H9 (cell line): ENCODE measurements at regions not wholly inside any gene's neighbourhood (a gene's known extent, or its start where the extent isn't known, plus 50 kb on each side); places are given as distances from the start of the nearest gene placed in this dataset.

ENCODE experiments used
- DNase-seq: peaks from one replicate; pipeline ENCODE4 v3.0.0-alpha.2; 2017
- H2AFZ ChIP-seq: one replicate; pipeline ENCODE4 v1.6.1; 2013; ENCODE audit warnings: mild to moderate bottlenecking, low read length, control low read depth, moderate library complexity
- H2AK5ac ChIP-seq: 2 replicates; pipeline ENCODE4 v1.6.1; 2013; ENCODE audit warnings: low read length, control low read depth, mixed read lengths; ENCODE audit not compliant: insufficient read length
- H2BK120ac ChIP-seq: one replicate; pipeline ENCODE4 v1.6.1; 2013; ENCODE audit warnings: low read depth, mild to moderate bottlenecking, low read length, control low read depth, inconsistent platforms; ENCODE audit not compliant: poor library complexity, severe bottlenecking
- H2BK12ac ChIP-seq: 2 replicates; pipeline ENCODE4 v1.6.1; 2013; ENCODE audit warnings: low read length, control low read depth, mixed read lengths, low read depth; ENCODE audit not compliant: insufficient read length
- H2BK15ac ChIP-seq: 2 replicates; pipeline ENCODE4 v1.6.1; 2013; ENCODE audit warnings: low read depth, low read length, control low read depth
- H2BK20ac ChIP-seq: one replicate; pipeline ENCODE4 v1.6.1; 2013; ENCODE audit warnings: low read depth, mild to moderate bottlenecking, low read length, control low read depth, inconsistent platforms; ENCODE audit not compliant: poor library complexity, severe bottlenecking
- H2BK5ac ChIP-seq: 2 replicates; pipeline ENCODE4 v1.6.1; 2013; ENCODE audit warnings: low read length, control low read depth, mixed read lengths; ENCODE audit not compliant: insufficient read length
- H3K14ac ChIP-seq: 2 replicates; pipeline ENCODE4 v1.6.1; 2013; ENCODE audit warnings: low read length, control low read depth; ENCODE audit not compliant: insufficient read depth
- H3K18ac ChIP-seq: 2 replicates; pipeline ENCODE4 v1.6.1; 2013; ENCODE audit warnings: low read depth, mild to moderate bottlenecking, mixed read lengths, low read length, control low read depth; ENCODE audit not compliant: insufficient read length
- H3K23ac ChIP-seq: 2 replicates; pipeline ENCODE4 v1.6.1; 2013; ENCODE audit warnings: low read length, control low read depth, mixed read lengths, low read depth; ENCODE audit not compliant: insufficient read length
- H3K23me2 ChIP-seq: 2 replicates; pipeline ENCODE4 v1.6.1; 2013; ENCODE audit warnings: low read depth, mild to moderate bottlenecking, mixed read lengths, low read length, control low read depth; ENCODE audit not compliant: insufficient read length, poor library complexity, severe bottlenecking
- H3K27ac ChIP-seq: 2 replicates; pipeline ENCODE4 v1.5.1; 2013; ENCODE audit warnings: low read length, control low read depth, mixed read lengths, low read depth; ENCODE audit not compliant: insufficient read length
- H3K27me3 ChIP-seq: 2 replicates; pipeline ENCODE4 v1.6.1; 2013; ENCODE audit warnings: low read length, control low read depth, inconsistent platforms; ENCODE audit not compliant: insufficient read depth
- H3K4ac ChIP-seq: 2 replicates; pipeline ENCODE4 v1.6.1; 2013; ENCODE audit warnings: low read depth, mild to moderate bottlenecking, control low read depth, inconsistent platforms, low read length, moderate library complexity
- H3K4me1 ChIP-seq: 2 replicates; pipeline ENCODE4 v1.6.1; 2013; ENCODE audit warnings: low read length, control low read depth, inconsistent platforms; ENCODE audit not compliant: insufficient read depth
- H3K4me2 ChIP-seq: 2 replicates; pipeline ENCODE4 v1.6.1; 2013; ENCODE audit warnings: low read length, control low read depth, mixed read lengths; ENCODE audit not compliant: insufficient read length, insufficient read depth
- H3K56ac ChIP-seq: 2 replicates; pipeline ENCODE4 v1.6.1; 2013; ENCODE audit warnings: low read depth, mild to moderate bottlenecking, mixed read lengths, low read length, control low read depth; ENCODE audit not compliant: insufficient read length
- H3K79me1 ChIP-seq: 2 replicates; pipeline ENCODE4 v1.6.1; 2013; ENCODE audit warnings: low read depth, mild to moderate bottlenecking, moderate library complexity, low read length, control low read depth, inconsistent platforms; ENCODE audit not compliant: insufficient read depth, poor library complexity, severe bottlenecking
- H3K79me2 ChIP-seq: 2 replicates; pipeline ENCODE4 v1.6.1; 2013; ENCODE audit warnings: low read length, control low read depth, inconsistent platforms; ENCODE audit not compliant: insufficient read depth
- H3K9ac ChIP-seq: 2 replicates; pipeline ENCODE4 v1.6.1; 2013; ENCODE audit warnings: low read length, control low read depth, mixed read lengths; ENCODE audit not compliant: insufficient read length; ENCODE audit errors: extremely low read depth
- H3K9me3 ChIP-seq: one replicate; pipeline ENCODE4 v1.6.1; 2013; ENCODE audit warnings: low read depth, low read length, inconsistent platforms; ENCODE audit not compliant: control insufficient read depth
- H3T11ph ChIP-seq: one replicate; pipeline ENCODE4 v1.6.1; 2013; ENCODE audit warnings: mild to moderate bottlenecking, low read length, control low read depth, inconsistent platforms
- H4K20me1 ChIP-seq: one replicate; pipeline ENCODE4 v1.6.1; 2013; ENCODE audit not compliant: control insufficient read depth, insufficient read length, insufficient read depth
- H4K5ac ChIP-seq: 2 replicates; pipeline ENCODE4 v1.6.1; 2013; ENCODE audit warnings: low read depth, mild to moderate bottlenecking, mixed read lengths, low read length, control low read depth; ENCODE audit not compliant: insufficient read length
- H4K8ac ChIP-seq: replicated peaks from 2 replicates; pipeline ENCODE4 v1.6.1; 2013; ENCODE audit warnings: low read length, control low read depth, mixed read lengths, low read depth; ENCODE audit not compliant: insufficient read length
- H4K91ac ChIP-seq: 2 replicates; pipeline ENCODE4 v1.6.1; 2013; ENCODE audit warnings: low read depth, mild to moderate bottlenecking, moderate library complexity, mixed read lengths, low read length, control low read depth; ENCODE audit not compliant: insufficient read length
- H3K27ac Mint-ChIP-seq, 3 experiments: 2 replicates in 2 of 3; 3 replicates in 1 of 3; pipeline ENCODE4 v1.8.0; 2020 to 2021; ENCODE audit warnings: mixed read lengths in 3 of 3, mild to moderate bottlenecking in 1 of 3, moderate library complexity in 1 of 3
- H3K27me3 Mint-ChIP-seq: 2 replicates; pipeline ENCODE4 v1.8.0; 2021; ENCODE audit warnings: low read depth, mild to moderate bottlenecking, moderate library complexity, mixed read lengths
- H3K36me3 Mint-ChIP-seq, 3 experiments: 2 replicates in 2 of 3; 3 replicates in 1 of 3; pipeline ENCODE4 v1.8.0; 2020 to 2021; ENCODE audit warnings: low read depth in 3 of 3, mixed read lengths in 3 of 3; ENCODE audit not compliant: insufficient read depth in 1 of 3
- H3K4me1 Mint-ChIP-seq, 2 experiments: 2 replicates each; pipeline ENCODE4 v1.8.0; 2020; ENCODE audit warnings: mixed read lengths in 2 of 2
- H3K4me3 Mint-ChIP-seq, 2 experiments: 2 replicates in 1 of 2; 3 replicates in 1 of 2; pipeline ENCODE4 v1.8.0; 2020 to 2021; ENCODE audit warnings: mild to moderate bottlenecking in 2 of 2, mixed read lengths in 2 of 2, moderate library complexity in 1 of 2
- H3K9me3 Mint-ChIP-seq, 2 experiments: 2 replicates in 1 of 2; 3 replicates in 1 of 2; pipeline ENCODE4 v1.8.0; 2020; ENCODE audit warnings: mild to moderate bottlenecking in 2 of 2, mixed read lengths in 2 of 2, moderate library complexity in 1 of 2
- WGBS: extraction: QIAGEN DNeasy Blood & Tissue Kit; methylation state at CpG from one replicate; pipeline ENCODE4 v1.1.7; 2013; ENCODE audit warnings: missing lambda C conversion rate, low lambda C conversion rate, mixed read lengths; ENCODE audit not compliant: insufficient read length; ENCODE audit errors: extremely low coverage; 5-methylcytosine and 5-hydroxymethylcytosine counted together
- TF ChIP-seq, protein P1 (sequence below): fragments of 200-600 bp; sonication (generic); conservative IDR thresholded peaks from 3 replicates; pipeline ENCODE4 v1.8.0; 2021; ENCODE audit warnings: antibody characterized with exemption, mild to moderate bottlenecking

DNA sequence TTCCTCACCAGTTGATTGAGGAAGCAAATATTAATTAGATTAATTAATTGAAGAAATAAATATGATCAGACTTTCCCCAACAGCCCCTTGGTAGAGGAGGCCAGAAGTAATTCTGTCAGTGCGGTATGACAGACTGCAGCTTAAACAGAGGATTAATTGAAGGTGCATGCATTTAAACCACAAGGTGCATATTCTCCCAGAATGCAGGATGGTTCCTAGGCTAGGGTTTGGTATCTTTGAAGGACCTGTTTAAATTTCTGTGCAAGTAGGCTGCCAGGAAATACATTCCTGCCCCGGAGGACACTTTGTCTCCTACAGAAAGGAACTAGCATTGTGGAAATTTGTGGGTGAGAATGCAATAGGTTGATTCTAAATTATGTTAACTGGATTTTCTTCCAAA, 50.5 kb upstream of the PALM2AKAP2 start:
- Mint-ChIP-seq H3K27me3 (no peaks in the 10 kb centered on the region), H3K27ac (no peak overlapping the region)
- H3K4me2 ChIP-seq: no peak overlapping the region

More for the DNA sequence above, 50.5 kb upstream of the PALM2AKAP2 start:
- Histone ChIP-seq H4K20me1 (no peaks in the 10 kb centered on the region), H3K23ac (no peak overlapping the region), H2BK120ac (no peak overlapping the region), H3K79me2 (no peaks in the 10 kb centered on the region), H2BK15ac (no peak overlapping the region), H2AK5ac (no peak overlapping the region), H3K18ac (no peak overlapping the region), H3T11ph (no peak overlapping the region), H3K14ac (no peak overlapping the region), H3K4me1 (no peaks in the 10 kb centered on the region), H3K9me3 (no peaks in the 10 kb centered on the region), H2AFZ (no peak overlapping the region), H3K79me1 (no peaks in the 10 kb centered on the region), H3K9ac (no peak overlapping the region), H4K8ac (no peak overlapping the region), H3K23me2 (no peaks in the 10 kb centered on the region), H3K27me3 (no peaks in the 10 kb centered on the region), H2BK20ac (no peak overlapping the region), H2BK12ac (no peak overlapping the region), H4K5ac (no peak overlapping the region), H4K91ac (no peak overlapping the region), H3K4ac (no peak overlapping the region), H3K27ac (no peak overlapping the region), H3K56ac (no peak overlapping the region), H2BK5ac (no peak overlapping the region)
- Mint-ChIP-seq H3K4me3 (no peak overlapping the region), H3K36me3 (no peaks in the 10 kb centered on the region), H3K9me3 (no peaks in the 10 kb centered on the region), H3K4me1 (peaks cover 8 to 10% of the 10 kb centered on the region in 2 experiments)
- no peak for DNase-seq
- TF ChIP-seq, protein P1, sequence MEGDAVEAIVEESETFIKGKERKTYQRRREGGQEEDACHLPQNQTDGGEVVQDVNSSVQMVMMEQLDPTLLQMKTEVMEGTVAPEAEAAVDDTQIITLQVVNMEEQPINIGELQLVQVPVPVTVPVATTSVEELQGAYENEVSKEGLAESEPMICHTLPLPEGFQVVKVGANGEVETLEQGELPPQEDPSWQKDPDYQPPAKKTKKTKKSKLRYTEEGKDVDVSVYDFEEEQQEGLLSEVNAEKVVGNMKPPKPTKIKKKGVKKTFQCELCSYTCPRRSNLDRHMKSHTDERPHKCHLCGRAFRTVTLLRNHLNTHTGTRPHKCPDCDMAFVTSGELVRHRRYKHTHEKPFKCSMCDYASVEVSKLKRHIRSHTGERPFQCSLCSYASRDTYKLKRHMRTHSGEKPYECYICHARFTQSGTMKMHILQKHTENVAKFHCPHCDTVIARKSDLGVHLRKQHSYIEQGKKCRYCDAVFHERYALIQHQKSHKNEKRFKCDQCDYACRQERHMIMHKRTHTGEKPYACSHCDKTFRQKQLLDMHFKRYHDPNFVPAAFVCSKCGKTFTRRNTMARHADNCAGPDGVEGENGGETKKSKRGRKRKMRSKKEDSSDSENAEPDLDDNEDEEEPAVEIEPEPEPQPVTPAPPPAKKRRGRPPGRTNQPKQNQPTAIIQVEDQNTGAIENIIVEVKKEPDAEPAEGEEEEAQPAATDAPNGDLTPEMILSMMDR: no peak
- no CpG with 5 or more reads among the region's 2 CpGs for WGBS
